IPS-18a (cell line): ENCODE measurements at regions not wholly inside any gene's neighbourhood (a gene's known extent, or its start where the extent isn't known, plus 50 kb on each side); places are given as distances from the start of the nearest gene placed in this dataset.

Source experiments
- H3K27ac ChIP-seq: one replicate; pipeline ENCODE4 v1.5.1; 2013; ENCODE audit warnings: low read length
- H3K27me3 ChIP-seq: one replicate; pipeline ENCODE4 v1.6.1; 2013; ENCODE audit warnings: mild to moderate bottlenecking, low read length; ENCODE audit not compliant: control insufficient read depth, insufficient read depth
- H3K36me3 ChIP-seq: one replicate; pipeline ENCODE4 v1.6.1; 2013; ENCODE audit warnings: low read depth, low read length; ENCODE audit not compliant: control insufficient read depth
- H3K4me1 ChIP-seq: one replicate; pipeline ENCODE4 v1.6.1; 2013; ENCODE audit warnings: low read depth, low read length; ENCODE audit not compliant: control insufficient read depth
- H3K4me3 ChIP-seq: one replicate; pipeline ENCODE4 v1.5.1; 2013; ENCODE audit warnings: low read length
- H3K9ac ChIP-seq: one replicate; pipeline ENCODE4 v1.6.1; 2013; ENCODE audit warnings: mild to moderate bottlenecking, low read length, moderate library complexity
- H3K9me3 ChIP-seq: one replicate; pipeline ENCODE4 v1.6.1; 2013; ENCODE audit warnings: low read depth, low read length; ENCODE audit not compliant: control insufficient read depth

DNA sequence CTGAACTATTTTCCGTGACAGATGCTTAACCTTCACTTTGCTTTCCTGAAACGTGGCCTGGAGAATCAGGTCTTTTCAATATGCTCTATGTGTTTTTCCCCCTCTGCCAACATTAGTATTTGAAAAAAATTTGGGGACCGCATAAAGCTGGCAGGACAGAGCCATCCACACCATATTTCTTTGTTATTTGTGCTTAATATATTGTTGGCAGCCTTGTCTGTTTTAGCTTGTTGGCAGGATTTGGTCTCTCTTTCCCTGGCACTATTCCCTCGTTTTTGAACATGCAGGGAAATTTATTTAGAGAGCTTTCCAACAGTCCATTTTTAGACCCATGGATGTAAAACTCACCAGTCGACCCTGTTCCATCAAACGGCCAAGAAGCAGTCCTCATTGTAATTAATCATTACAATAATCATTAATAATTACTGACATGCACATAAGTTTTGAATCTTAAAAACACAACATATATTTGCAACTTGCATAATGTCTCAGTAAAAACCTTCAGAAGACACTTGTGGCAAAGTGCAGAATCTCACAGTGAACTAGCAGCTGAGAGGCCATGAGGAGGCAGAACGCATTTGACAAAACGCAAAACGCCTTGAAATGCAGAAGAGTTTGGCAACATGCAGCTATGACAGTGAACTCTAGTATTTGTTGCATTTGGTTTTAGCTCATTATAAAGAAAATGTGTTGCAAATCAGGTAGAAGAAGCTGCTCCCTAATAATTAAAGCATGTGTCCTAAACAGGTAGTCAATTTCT is 514.2 kb downstream of the C6orf118 start:
- Histone ChIP-seq H3K36me3 (no peaks in the 10 kb centered on the region), H3K4me3 (no peak overlapping the region), H3K9ac (no peak overlapping the region), H3K4me1 (no peaks in the 10 kb centered on the region), H3K9me3 (no peaks in the 10 kb centered on the region), H3K27ac (no peak overlapping the region), H3K27me3 (no peaks in the 10 kb centered on the region)

DNA sequence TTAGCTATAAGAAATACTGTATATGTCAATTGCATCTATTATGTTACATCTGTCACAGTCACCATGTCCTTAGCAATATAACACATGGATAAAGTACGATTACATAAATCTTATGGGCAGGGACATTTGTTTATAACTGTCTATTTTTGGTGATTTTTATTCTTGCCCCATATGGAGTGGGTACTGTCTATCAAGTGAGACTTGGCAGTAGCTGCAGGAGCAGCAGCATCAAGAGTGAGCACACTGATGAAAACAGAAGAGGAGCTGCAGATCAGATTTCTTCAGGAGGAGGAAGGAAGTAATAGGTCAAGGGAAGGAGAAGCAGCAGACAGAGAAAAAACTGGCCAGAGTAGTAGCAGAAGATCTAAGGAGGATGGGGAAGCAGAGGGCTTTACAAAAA is 516.7 kb downstream of the C6orf118 start:
- Histone ChIP-seq H3K4me3 (no peak overlapping the region), H3K27me3 (no peaks in the 10 kb centered on the region), H3K9me3 (no peaks in the 10 kb centered on the region), H3K27ac (no peak overlapping the region), H3K36me3 (no peaks in the 10 kb centered on the region), H3K4me1 (no peaks in the 10 kb centered on the region), H3K9ac (no peak overlapping the region)

- Histone ChIP-seq H3K4me1 (no peaks in the 10 kb centered on the region), H3K27me3 (no peaks in the 10 kb centered on the region), H3K27ac (no peak overlapping the region), H3K36me3 (no peaks in the 10 kb centered on the region), H3K9ac (no peak overlapping the region), H3K9me3 (no peaks in the 10 kb centered on the region), H3K4me3 (no peak overlapping the region)
Measured at GRCh38 chr6:164791498-164791897, 517.9 kb downstream of the C6orf118 start.

DNA sequence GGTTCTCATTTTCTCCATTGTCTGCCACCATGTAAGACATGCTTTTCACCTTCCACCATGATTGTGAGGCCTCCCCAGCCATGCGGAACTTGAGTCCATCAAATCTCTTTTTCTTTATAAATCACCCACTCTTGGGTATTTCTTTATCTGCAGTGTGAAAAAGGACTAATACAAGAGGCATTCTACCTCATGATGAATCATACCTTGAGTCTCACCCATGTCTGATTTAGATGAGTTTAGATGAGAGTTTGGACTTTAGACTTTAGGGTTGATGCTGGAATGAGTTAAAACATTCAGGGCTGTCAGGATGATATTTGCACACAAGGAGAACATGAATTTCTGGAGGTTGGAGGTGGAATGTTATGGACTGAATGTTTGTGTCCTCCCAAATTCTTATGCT is 545.6 kb downstream of the C6orf118 start:
- Histone ChIP-seq H3K9ac (no peak overlapping the region), H3K4me1 (no peaks in the 10 kb centered on the region), H3K27ac (no peak overlapping the region), H3K36me3 (no peaks in the 10 kb centered on the region), H3K9me3 (no peaks in the 10 kb centered on the region), H3K27me3 (no peaks in the 10 kb centered on the region), H3K4me3 (no peak overlapping the region)

GRCh38 chr6:164757451-164757850 is 552.0 kb downstream of the C6orf118 start:
- peaks cover 3% of the 10 kb centered on the region for H3K4me1 ChIP-seq
- H3K9ac ChIP-seq = no peak overlapping the region
- H3K4me3 ChIP-seq = no peak overlapping the region
- no peaks in the 10 kb centered on the region for H3K9me3 ChIP-seq
- no peaks in the 10 kb centered on the region for H3K36me3 ChIP-seq
- no peaks in the 10 kb centered on the region for H3K27me3 ChIP-seq
- H3K27ac ChIP-seq = no peak overlapping the region

DNA sequence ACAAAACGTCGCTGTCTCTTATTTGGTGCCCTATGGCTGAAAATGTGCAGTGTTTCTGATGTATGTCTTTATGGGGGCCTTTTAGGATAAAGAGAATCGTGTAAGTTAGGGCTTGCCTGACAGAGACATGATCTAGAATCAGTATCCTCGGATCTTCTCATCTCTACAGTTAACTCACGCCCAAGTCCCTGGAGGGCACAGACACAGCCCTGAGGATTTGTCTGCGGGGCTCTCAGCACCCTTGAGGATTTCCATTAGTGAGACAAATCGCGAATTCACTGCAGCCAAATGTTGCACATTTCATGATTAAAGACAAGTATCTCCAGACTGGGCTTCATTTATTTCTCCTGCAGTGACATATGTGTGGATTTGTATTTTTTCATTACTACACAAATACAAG is 552.7 kb downstream of the C6orf118 start:
- H3K9ac ChIP-seq = no peak overlapping the region
- H3K36me3 ChIP-seq = no peaks in the 10 kb centered on the region
- no peak overlapping the region for H3K4me3 ChIP-seq
- H3K9me3 ChIP-seq = no peaks in the 10 kb centered on the region
- H3K27ac ChIP-seq = no peak overlapping the region
- no peaks in the 10 kb centered on the region for H3K27me3 ChIP-seq
- peaks cover 3% of the 10 kb centered on the region for H3K4me1 ChIP-seq

- Histone ChIP-seq H3K27me3 (no peaks in the 10 kb centered on the region), H3K36me3 (no peaks in the 10 kb centered on the region), H3K9me3 (no peaks in the 10 kb centered on the region), H3K9ac (no peak overlapping the region), H3K4me1 (peaks cover 3% of the 10 kb centered on the region), H3K4me3 (no peak overlapping the region), H3K27ac (no peak overlapping the region)
Measured at GRCh38 chr6:164756142-164756541, 553.3 kb downstream of the C6orf118 start.

GRCh38 chr6:164753517-164753916 is 555.9 kb downstream of the C6orf118 start:
- no peaks in the 10 kb centered on the region for H3K27me3 ChIP-seq
- H3K36me3 ChIP-seq = no peaks in the 10 kb centered on the region
- H3K9me3 ChIP-seq = no peaks in the 10 kb centered on the region
- H3K4me3 ChIP-seq = no peak overlapping the region
- H3K9ac ChIP-seq = no peak overlapping the region
- peaks cover 3% of the 10 kb centered on the region for H3K4me1 ChIP-seq
- no peak overlapping the region for H3K27ac ChIP-seq

- Histone ChIP-seq H3K9ac (no peak overlapping the region), H3K36me3 (no peaks in the 10 kb centered on the region), H3K4me1 (peaks cover 3% of the 10 kb centered on the region), H3K4me3 (no peak overlapping the region), H3K27me3 (no peaks in the 10 kb centered on the region), H3K9me3 (no peaks in the 10 kb centered on the region), H3K27ac (no peak overlapping the region)
Measured at GRCh38 chr6:164751395-164751794, 558.0 kb downstream of the C6orf118 start.

- Histone ChIP-seq H3K4me1 (no peaks in the 10 kb centered on the region), H3K27ac (no peak overlapping the region), H3K9ac (no peak overlapping the region), H3K4me3 (no peak overlapping the region), H3K27me3 (no peaks in the 10 kb centered on the region), H3K36me3 (no peaks in the 10 kb centered on the region), H3K9me3 (no peaks in the 10 kb centered on the region)
Measured at GRCh38 chr6:164750128-164750527, 559.3 kb downstream of the C6orf118 start.

- Histone ChIP-seq H3K27ac (no peak overlapping the region), H3K9ac (no peak overlapping the region), H3K27me3 (no peaks in the 10 kb centered on the region), H3K36me3 (no peaks in the 10 kb centered on the region), H3K9me3 (no peaks in the 10 kb centered on the region), H3K4me1 (no peaks in the 10 kb centered on the region), H3K4me3 (no peak overlapping the region)
Measured at GRCh38 chr6:164749221-164750064, 560.0 kb downstream of the C6orf118 start.

GRCh38 chr6:164744301-164744700 is 565.1 kb downstream of the C6orf118 start:
- no peak overlapping the region for H3K27ac ChIP-seq
- H3K4me3 ChIP-seq = no peak overlapping the region
- H3K4me1 ChIP-seq = no peaks in the 10 kb centered on the region

More at GRCh38 chr6:164744301-164744700, 565.1 kb downstream of the C6orf118 start:
- no peak overlapping the region for H3K9ac ChIP-seq
- no peaks in the 10 kb centered on the region for H3K9me3 ChIP-seq
- H3K27me3 ChIP-seq = no peaks in the 10 kb centered on the region
- no peaks in the 10 kb centered on the region for H3K36me3 ChIP-seq
